Endothelial cell of umbilical vein (primary cell): ENCODE measurements at regions not wholly inside any gene's neighbourhood (a gene's known extent, or its start where the extent isn't known, plus 50 kb on each side); places are given as distances from the start of the nearest gene placed in this dataset.

Experiments used
- CTCF ChIP-seq, 2 donors: IDR thresholded peaks; 1 replicate in 1 of 2; 2 replicates in 1 of 2; pipeline ENCODE4 v1.5.1; 2011; ENCODE audit warnings: low read length in 2 of 2, mild to moderate bottlenecking in 2 of 2, moderate library complexity in 2 of 2, control low read depth in 1 of 2, inconsistent platforms in 1 of 2, low read depth in 1 of 2; ENCODE audit not compliant: insufficient read depth in 1 of 2; ENCODE audit errors: extremely low read depth in 1 of 2
- EZH2 ChIP-seq: IDR thresholded peaks from 2 replicates; pipeline ENCODE4 v1.6.1; 2012; ENCODE audit warnings: borderline replicate concordance, low read depth, mild to moderate bottlenecking, moderate library complexity, low read length, inconsistent platforms; ENCODE audit not compliant: severe bottlenecking
- POLR2A ChIP-seq: IDR thresholded peaks from 2 replicates; pipeline ENCODE4 v1.6.1; 2012; ENCODE audit warnings: low read depth, mild to moderate bottlenecking, control low read depth, low read length
- POLR2AphosphoS5 ChIP-seq: IDR thresholded peaks from 2 replicates; pipeline ENCODE4 v1.6.1; 2012; ENCODE audit warnings: low read depth, mild to moderate bottlenecking, control low read depth, low read length, moderate library complexity; ENCODE audit not compliant: insufficient read depth

- TF ChIP-seq POLR2A (no peak), EZH2 (no peak), CTCF (IDR thresholded peaks at IDR 0.05; ENCODE audit: extremely low read depth in 1 of 2, insufficient read depth in 1 of 2, low read depth in 1 of 2, low read length in 2 of 2) (no peak), POLR2AphosphoS5 (no peak)
Measured at GRCh38 chr11:22561283-22561682, 64.3 kb downstream of the FANCF start.
